NCI-H69 (cell line): ENCODE measurements at regions not wholly inside any gene's neighbourhood (a gene's known extent, or its start where the extent isn't known, plus 50 kb on each side); places are given as distances from the start of the nearest gene placed in this dataset.

Experiments
- DNase-seq: peaks from one replicate; lab custom pipeline; 2025; lab: John Stamatoyannopoulos, UW

DNA sequence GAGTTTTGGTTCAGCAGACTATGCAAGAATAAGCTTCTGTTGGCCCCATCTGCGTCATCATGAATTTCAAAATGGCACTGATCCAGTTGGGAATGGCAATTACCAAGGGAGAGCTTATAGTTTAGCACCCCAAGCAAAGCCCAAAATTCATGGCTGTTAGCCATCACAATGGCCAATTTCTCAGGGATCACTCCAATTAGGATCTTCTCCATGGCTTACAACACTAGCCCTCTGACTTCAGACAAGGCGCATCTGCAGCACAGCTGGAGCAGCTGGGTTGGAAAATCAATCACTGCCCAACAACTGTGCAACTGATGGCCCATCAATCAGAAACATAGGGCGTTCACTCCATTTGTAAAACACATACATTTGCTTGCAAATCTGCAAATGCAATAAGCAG, 273.6 kb downstream of the SRBD1 start:
- no peak for DNase-seq

DNA sequence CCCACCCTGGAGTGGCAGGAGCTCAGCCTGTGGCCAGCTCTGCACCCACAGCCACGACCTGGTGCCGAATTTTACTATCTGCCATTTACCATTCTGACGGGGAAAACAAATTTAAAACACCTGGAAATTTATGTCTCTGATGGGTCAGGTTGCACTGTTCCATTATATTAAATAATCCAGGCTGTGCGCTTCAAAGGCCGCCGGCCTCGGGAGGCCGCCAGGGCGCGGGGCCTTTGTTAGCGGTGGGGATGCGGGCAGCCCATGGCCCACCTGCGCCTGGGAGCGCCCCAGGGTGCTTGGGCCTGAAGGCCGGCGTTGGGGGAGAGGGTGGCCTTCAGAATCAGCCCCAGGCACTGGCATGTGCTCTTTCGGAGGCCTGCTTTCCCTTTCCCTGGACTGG, 276.9 kb downstream of the SRBD1 start:
- DNase-seq: no peak

DNA sequence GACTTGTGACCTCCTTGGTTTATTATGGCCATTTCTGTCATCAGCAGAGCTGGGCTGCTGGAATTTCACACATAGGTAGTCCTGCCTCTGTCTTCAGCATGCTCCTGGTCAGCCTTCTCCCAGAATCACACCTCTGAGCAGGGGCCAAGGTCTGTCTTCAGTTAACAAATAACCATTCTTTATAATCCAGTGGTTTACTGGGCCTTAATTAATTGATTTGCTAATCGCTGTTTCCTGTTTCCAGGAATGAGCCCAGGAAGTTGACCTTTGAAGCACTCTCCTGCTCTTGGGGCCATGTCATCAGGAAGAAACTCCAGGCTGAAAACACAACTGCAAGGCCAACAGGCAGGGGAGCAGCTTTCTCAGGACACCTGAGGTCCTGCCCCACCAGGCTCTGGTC, 278.5 kb downstream of the SRBD1 start:
- DNase-seq: no peak

DNA sequence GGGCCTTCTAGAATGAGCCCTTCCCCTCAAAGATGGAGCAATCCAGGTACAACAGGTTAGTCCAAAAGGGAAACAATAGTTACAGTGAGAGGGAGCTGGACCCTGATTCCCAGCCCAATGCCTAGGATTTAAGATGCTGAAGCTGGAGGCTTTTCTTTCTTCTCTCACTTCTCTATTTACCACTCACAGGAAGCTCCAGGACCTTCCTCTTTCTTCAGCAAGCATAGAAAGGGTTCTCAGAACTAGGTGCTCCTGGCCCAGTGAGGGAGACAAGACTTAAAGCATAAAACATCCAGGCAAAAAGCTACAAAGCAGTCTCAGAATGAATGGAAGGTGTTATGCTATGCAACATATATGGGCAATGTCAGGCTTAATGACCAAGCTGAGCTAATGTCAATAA, 279.0 kb downstream of the SRBD1 start:
- no peak for DNase-seq

DNA sequence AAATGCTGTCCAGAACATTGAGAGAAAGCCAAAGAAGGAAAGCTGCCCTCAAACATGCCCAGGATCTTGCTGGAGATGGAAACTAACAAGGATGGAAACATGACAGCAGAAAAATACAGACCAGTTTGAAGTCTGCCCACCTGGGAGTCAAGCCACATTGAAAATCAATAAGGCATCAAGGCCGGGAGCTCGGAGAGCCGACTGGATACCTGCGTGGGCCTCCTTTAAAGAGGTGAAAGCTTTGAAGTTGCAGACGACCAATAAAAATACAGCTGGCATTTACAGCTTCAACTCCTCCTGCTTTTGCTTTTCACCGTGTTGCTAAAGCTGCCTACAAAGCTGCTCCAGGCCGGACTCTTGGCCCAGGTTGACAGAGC, 279.7 kb downstream of the SRBD1 start:
- DNase-seq: no peak

DNA sequence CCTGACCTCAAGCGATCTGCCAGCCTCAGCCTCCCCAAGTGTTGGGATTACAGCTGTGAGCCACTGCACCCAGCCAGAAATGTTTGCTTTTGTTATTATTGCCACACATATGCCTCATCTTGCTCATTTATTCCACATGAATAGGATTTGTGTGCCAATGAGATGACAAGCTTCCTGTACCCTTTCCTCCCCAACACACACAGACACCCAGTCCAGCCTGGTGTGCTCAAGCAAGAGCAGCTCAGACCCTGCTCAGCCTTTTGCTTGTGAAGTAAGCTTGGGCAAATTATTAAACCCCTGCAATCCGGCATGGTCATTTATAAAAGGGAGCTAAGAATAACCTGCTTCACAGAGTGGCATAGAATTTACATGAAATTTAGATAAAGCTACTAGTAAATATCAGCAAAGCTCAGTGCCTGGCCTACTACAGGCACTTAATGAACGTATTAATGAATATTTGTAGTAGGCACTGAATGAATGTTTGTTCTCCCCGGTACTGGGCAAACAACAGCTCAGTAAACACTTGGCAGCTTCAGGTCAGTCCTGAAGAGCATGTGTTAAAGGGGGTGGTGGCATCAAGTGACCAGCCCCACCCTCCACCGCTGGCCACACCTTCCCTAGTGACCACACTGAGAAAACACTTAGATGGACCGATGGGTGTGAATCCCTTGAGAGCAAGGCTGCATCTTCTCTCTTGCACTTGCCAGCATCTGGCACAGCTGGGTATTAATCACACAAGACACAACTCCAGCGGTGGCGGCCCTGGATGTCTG, 280.2 kb downstream of the SRBD1 start:
- peak; percentile 64 for DNase-seq

DNA sequence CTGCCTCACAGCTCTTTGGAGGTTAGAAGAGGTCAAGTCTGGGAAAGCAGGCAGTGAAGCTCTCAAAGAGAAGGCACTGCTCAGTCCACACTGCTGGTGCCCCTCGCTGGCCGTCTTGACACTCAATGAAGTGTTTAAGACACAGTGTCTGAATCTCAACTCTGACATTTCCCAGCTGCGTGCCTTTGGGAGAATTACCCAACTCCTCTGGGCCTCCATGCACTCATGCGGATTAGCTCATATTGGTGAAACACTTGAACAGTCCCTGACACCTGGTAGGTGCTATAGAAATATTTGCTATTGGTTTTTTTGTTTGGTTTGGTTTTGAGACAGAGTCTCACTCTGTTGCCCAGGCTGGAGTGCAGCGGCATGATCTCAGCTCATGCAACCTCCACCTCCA, 281.0 kb downstream of the SRBD1 start:
- DNase-seq: no peak

DNA sequence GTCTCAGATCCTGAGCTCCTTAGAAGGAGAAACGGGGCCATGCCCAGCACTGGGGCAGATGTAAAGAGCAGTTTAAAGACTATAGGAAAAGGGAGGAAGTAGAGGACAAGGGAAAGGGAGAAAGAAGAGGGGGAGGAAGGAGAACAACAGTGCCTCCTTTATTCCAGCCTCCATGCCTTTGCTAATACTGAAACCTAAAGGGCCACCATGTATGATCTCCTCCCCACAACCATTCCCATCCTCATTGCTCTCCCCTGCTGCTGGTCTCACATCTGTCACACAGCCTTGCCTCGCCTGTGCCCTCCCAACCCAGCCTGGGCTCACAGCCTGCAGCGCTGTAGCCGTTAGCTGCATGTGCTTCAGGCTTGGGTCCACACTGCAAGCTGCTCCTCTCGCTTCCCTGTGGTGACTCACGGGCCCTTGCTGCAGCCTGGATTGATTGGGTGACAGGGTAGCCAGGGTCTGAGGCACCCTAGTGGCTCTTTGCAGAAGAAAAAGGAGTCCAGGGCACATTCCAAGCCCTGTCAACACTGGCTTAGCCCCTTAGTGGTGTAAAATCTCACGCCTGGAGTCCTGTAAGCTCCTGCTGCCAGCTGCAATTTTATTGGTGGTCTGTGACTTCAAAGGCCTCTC, 281.9 kb downstream of the SRBD1 start:
- peak; percentile 72 for DNase-seq

DNA sequence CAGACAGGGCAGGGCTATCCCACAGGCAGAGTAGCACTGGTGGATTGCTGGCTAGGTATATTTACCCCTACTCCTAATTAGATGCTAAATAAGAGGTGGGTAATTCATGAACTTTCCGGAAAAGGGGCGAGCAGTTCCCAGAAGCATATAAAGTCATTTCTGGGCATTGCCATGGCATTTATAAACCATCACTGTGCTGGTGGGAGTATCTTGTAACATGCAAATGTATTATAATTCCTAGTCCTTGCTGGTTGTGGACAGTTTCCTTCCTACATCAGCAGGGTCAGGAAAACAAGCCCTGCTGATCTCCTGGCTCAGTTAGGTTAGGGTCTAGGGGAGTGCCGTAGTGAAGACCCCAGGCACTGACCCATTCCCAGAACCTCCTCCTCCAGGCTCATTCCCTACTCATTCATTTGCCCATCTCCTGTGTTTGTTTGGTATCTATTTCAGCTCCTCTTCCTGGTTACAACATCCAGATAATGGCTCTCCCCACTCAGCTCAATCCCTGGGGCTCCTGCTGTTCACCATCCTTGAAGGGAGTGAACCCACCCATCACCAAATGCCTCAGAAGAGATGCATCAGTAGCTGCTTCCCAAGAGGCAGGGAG, 282.7 kb downstream of the SRBD1 start:
- peak; percentile 4 for DNase-seq

DNA sequence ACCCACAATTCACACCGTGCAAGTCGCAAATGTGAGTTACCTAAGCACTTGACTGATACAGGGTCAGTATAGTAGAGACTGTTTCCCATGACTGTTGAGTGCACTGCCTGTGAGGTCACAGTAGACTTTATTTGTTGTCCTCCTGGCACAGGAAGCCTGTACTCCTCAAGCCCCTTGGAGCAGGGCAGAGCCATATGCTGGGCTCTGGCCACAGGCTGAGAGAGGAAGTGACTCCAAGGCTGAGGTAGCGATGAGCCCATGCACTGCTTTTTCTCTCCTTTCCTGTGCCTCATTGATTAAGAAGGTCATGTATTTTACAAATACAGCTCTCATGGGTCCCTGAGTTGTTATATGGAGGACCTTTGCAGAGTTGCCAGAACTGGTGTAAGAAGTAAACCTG, 287.7 kb downstream of the SRBD1 start:
- DNase-seq: no peak

DNA sequence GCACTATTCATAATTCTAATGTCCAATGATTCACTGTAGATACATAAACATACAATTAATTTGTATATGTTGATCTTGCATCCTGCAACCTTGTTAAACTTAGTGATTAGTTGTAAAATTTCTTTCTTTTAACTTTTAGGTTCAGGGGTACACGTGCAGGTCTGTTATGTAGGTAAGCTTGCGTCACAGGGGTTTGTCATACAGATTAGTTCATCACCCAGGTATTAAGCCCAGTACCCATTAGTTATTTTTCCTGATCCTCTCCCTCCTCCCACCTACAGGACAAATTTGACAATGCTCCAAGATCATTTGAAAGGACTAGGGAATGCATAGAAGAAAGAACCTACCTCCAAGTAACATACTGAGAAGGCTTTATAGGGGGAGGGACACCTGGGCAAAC, 290.1 kb downstream of the SRBD1 start:
- DNase-seq: no peak

DNA sequence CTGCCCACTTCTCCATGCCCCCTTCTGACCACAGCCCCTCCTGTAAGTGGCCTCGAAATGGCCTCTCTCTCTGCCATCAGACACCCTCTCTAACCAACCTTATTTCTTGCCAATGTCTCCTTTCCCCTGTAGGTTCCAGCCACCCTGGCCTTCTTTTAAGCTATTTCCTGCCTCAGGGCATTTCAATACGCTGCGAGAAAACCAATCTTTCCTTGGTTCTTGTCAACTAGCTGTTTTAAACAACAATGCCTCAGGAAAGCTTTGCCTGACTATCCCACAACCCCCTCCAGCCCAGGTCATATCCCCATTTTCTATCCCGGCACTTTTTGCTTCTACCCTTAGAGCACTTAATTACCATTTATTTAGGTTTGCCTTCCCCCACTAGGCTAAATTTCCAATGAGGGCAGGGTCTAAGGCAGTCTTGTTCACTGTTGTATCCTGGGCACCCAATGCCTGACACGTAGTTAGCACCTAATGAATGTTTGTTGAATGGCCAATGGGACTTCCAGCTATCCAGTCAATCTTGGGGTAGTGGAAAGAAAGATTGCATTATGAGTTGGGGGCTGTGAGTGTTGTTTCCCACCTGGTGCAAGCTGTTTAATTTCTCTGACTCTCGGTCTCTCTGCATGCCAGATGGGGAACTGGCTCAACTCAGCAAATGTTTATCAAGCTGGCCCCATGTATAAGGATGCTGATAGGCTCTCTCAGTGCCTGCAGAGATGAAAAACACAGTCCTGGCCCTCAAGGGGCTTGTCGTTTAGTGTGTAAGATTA, 291.2 kb downstream of the SRBD1 start:
- DNase-seq: no peak

DNA sequence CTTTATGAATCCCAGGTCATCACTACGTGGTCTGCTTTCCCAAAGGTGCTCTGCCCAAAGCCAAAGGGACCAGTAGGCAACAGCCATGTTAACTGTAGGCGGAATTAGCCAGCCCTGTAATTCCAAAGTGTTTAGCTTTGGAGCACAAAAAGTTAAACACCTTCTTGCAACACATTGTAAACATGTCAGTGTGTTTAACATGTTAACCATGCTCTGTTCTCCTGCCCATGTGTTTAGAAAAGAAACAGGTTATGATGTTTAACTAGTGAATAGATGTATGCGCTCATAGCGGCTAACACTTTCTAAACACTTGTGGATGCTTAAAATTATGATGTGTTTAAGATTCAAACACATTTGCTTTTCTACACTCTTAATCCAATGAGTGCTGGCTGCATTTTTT, 292.4 kb downstream of the SRBD1 start:
- no peak for DNase-seq

DNA sequence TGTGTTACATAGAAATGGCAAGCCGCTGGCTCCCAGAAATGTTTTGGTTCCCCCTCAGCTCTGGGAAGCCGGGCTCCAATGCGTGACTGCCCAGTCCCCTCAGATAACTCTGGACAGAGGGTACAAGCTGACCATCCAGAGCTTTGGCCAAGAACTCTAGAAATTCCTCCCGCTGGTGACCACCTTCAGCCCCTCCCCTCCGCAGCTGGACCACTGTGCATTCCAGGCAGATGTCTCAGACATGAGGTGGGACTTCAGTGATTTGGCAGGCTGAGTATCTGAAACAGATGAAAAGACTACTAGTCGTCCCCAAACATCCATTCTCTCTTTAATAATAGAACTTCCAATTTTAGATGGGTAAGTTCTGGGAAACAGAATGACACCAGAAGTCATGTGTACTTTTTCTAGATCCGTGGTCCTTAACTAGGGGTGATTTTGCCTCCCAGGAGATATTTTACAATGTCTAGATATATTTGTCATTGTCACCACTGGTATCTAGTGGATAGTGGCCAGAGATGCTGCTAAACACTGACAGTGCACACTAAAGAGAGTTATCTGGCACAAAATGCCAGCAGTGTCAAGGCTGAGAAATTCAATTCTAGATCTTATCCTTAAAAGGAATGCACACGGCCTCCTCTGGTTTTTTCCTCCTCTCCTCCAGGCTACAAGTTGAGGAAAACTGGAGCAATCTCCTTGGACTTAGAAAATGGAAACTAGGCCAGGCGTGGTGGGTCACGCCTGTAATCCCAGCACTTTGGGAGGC, 294.3 kb downstream of the SRBD1 start:
- DNase-seq: no peak

DNA sequence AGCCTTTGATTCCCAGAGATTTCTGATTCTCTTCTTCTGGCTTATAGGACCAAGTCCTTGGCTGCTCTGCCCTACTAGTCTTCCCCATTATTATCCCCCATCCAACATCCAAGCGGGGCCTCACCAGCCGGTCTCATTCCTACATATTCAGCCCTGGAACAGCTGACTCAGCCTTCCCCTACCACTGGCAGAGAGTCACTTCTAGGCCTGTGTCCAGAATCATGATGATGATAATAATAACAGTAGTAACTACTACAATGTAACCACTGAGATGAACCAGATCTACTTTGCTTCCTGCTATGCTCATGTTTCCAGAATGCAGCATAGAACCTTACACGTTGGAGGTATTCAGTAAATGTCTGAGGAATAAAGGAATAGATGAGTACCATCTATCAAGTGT, 295.2 kb downstream of the SRBD1 start:
- no peak for DNase-seq

DNA sequence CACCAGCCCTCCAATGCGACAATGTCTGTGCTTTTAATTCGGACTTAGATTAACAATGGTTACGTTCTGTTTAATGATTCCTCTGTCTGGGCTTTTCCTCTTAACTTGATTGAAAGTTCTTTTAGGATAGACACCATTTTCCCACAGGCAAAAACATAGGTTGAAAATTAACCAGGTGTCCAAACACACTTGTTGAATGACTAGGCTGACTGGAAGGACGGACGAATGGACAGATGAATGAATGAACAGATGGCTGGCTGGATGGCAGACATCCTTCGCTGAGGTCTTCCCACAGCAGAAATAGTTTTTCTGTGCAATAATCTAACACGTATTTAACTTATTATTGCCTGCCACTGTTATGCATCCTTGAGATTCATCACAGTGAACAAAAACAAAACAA, 298.8 kb downstream of the SRBD1 start:
- no peak for DNase-seq

DNA sequence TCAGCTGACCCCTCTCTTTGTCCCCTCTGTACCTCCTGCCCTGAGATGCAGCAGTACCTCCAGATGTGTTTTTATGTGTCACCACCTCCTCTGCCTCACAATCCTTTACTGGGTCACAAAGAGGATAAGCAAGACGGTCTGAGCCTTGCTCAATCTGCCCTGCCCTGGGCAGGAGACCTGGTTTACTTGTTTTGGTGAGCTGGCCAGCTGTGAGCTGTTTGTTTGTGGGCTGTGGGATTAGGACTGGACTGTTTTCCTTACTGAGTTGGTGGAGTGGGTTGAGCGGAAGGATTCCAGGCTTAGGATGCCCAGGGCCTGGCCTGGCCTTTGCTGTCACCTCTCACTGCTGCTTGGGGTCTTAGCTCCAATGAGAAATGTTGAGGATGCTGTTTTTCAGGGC, 299.5 kb downstream of the SRBD1 start:
- no peak for DNase-seq

DNA sequence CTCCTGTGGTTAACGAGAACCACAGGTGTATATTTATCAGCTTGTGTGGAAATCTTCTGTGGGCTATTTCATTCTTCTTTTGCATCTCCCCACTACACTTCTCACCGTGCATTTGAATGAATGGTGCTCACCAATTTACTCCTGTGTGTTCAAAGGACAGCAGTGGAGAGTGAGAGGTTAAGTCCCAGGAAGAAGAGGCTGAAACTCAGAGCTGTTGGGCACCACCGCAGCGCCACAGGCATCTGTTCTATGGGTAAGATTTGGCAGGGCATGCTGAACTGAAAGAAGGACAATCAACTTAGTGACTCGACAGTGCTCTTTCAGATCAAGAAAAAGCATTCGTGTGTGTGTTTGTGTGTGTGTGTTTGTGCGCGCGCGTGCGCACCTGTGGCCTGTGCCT, 297.9 kb upstream of the SIX2 start:
- no peak for DNase-seq

DNA sequence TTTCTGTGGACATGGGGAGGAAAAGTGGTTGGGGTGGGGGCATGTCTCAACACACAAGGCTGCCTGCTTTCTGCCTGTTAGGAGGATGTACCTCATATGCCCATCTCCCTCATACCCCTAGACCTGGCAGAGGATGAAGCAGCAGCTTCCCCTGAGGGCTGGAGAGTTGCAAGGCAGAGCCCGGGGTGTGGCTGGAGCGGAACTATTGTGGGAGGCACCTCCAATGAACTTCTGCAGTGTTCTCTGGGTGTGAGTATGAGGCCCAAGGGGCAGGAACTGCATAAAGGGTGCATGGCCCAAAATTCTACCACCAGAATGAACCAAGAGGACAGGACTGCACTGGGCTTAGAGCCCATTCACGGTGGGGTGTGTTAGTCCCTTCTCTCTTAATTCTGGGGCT, 296.3 kb upstream of the SIX2 start:
- no peak for DNase-seq

DNA sequence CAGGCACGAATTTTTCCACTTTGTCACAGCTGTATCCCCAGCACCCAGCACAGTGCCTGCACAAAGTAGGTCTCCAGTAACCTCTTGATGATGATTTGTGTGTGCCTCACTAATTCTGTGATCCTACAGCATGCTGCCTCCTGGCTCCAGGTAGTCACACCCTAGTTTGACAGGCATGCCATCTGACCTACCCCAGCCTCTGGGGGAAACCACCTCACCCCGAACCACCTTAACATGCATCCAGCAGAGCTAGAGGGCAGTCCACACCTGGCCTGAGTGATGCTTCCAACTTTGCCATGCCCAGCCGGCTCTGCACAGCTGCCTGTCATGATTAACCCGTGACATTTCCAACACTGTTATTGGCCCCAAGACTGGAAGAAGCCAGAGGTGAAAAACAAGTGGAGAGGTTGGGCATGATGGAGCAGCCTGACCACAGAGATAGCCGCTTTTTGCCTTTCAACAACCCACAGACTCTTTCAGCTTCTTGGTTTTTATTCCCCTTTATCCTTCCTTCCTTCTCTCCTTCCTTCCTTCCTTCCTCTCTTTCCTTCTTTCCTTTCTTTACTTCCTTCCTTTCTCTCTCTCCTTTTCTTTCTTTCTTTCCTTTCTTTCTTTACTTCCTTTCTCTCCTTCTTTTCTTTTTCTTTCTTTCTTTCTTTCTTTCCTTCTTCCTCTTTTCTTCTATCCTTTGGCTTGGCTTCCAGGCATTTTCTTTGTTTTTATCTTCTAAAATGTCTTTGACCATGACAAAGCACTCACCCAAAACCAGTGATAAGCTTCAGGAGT, 294.4 kb upstream of the SIX2 start:
- DNase-seq: no peak
